ENCODE measurements at regions not wholly inside any gene's neighbourhood (a gene's known extent, or its start where the extent isn't known, plus 50 kb on each side); places are given as distances from the start of the nearest gene placed in this dataset.

GRCh38 chr5:158590746-158591300 is 508.9 kb downstream of the EBF1 start:
- Mint-ChIP-seq H3K36me3 (ENCODE audit: low read depth) (no peaks in the 10 kb centered on the region), H3K9me3 (no peaks in the 10 kb centered on the region), H3K27ac (peak overlapping the region; percentile 93), H3K4me1 (peaks cover 30% of the 10 kb centered on the region), H3K4me3 (no peak overlapping the region), H3K27me3 (ENCODE audit: insufficient read depth) (no peaks in the 10 kb centered on the region)
- Histone ChIP-seq H3K4me1 (ENCODE audit: control insufficient read depth, insufficient read depth, low read length) (peaks cover 12% of the 10 kb centered on the region), H3K9ac (ENCODE audit: extremely low read depth, low read length, poor library complexity, severe bottlenecking) (no peak overlapping the region), H3K9me3 (ENCODE audit: control insufficient read depth, low read length) (peaks cover 1% of the 10 kb centered on the region), H3K27me3 (ENCODE audit: control insufficient read depth, insufficient read depth, low read length, poor library complexity, severe bottlenecking) (no peaks in the 10 kb centered on the region), H3K36me3 (ENCODE audit: control insufficient read depth, insufficient read depth, low read length) (no peaks in the 10 kb centered on the region), H3K27ac (ENCODE audit: low read depth, low read length) (no peak overlapping the region), H3K4me3 (ENCODE audit: low read length) (no peak overlapping the region)
- peak; percentile 67 for DNase-seq
- WGBS, 2 experiments (ENCODE audit: insufficient coverage in 1 of 2, insufficient read length in 1 of 2): 90 to 95% methylated on average over 2 of the region's 2 CpGs
- TF ChIP-seq CTCF (conservative IDR thresholded peaks at IDR 0.05): no peak

- Histone ChIP-seq H3K27me3 (ENCODE audit: control insufficient read depth, insufficient read depth, low read length, poor library complexity, severe bottlenecking) (no peaks in the 10 kb centered on the region), H3K27ac (ENCODE audit: low read depth, low read length) (no peak overlapping the region), H3K9ac (ENCODE audit: extremely low read depth, low read length, poor library complexity, severe bottlenecking) (no peak overlapping the region), H3K9me3 (ENCODE audit: control insufficient read depth, low read length) (peaks cover 10% of the 10 kb centered on the region), H3K4me1 (ENCODE audit: control insufficient read depth, insufficient read depth, low read length) (peaks cover 12% of the 10 kb centered on the region), H3K36me3 (ENCODE audit: control insufficient read depth, insufficient read depth, low read length) (no peaks in the 10 kb centered on the region), H3K4me3 (ENCODE audit: low read length) (no peak overlapping the region)
- peaks cover 30% of the 10 kb centered on the region for H3K4me1 Mint-ChIP-seq
- no peaks in the 10 kb centered on the region for H3K36me3 Mint-ChIP-seq (ENCODE audit: low read depth)
- no peak for DNase-seq
- TF ChIP-seq CTCF (conservative IDR thresholded peaks at IDR 0.05): no peak
- peaks cover 8% of the 10 kb centered on the region for H3K9me3 Mint-ChIP-seq
- peak overlapping the region; percentile 10 for H3K27ac Mint-ChIP-seq
- H3K4me3 Mint-ChIP-seq: no peak overlapping the region
- WGBS, 2 experiments (ENCODE audit: insufficient coverage in 1 of 2, insufficient read length in 1 of 2): 88% methylated on average over 2 of the region's 3 CpGs; no CpG with 5 or more reads in 1 of the 2 experiments
- no peaks in the 10 kb centered on the region for H3K27me3 Mint-ChIP-seq (ENCODE audit: insufficient read depth)
These were observed 509.8 kb downstream of the EBF1 start for GRCh38 chr5:158589939-158590338.

GRCh38 chr5:158588617-158589016 is 511.1 kb downstream of the EBF1 start:
- no peak overlapping the region for H3K9ac ChIP-seq (ENCODE audit: extremely low read depth, low read length, poor library complexity, severe bottlenecking)
- H3K9me3 ChIP-seq (ENCODE audit: control insufficient read depth, low read length): peaks cover 20% of the 10 kb centered on the region
- H3K4me3 ChIP-seq (ENCODE audit: low read length): no peak overlapping the region
- H3K4me3 Mint-ChIP-seq: no peak overlapping the region
- no peaks in the 10 kb centered on the region for H3K36me3 ChIP-seq (ENCODE audit: control insufficient read depth, insufficient read depth, low read length)
- no peak overlapping the region for H3K27ac Mint-ChIP-seq
- H3K36me3 Mint-ChIP-seq (ENCODE audit: low read depth): no peaks in the 10 kb centered on the region
- 90% methylated on average over 1 of the region's 1 CpG; no CpG with 5 or more reads in 1 of the 2 experiments for WGBS, 2 experiments (ENCODE audit: insufficient coverage in 1 of 2, insufficient read length in 1 of 2)
- H3K9me3 Mint-ChIP-seq: peaks cover 17% of the 10 kb centered on the region
- H3K27ac ChIP-seq (ENCODE audit: low read depth, low read length): no peak overlapping the region
- no peak for DNase-seq
- TF ChIP-seq CTCF (conservative IDR thresholded peaks at IDR 0.05): no peak
- H3K4me1 Mint-ChIP-seq: peaks cover 30% of the 10 kb centered on the region
- no peaks in the 10 kb centered on the region for H3K27me3 ChIP-seq (ENCODE audit: control insufficient read depth, insufficient read depth, low read length, poor library complexity, severe bottlenecking)
- peaks cover 12% of the 10 kb centered on the region for H3K4me1 ChIP-seq (ENCODE audit: control insufficient read depth, insufficient read depth, low read length)
- no peaks in the 10 kb centered on the region for H3K27me3 Mint-ChIP-seq (ENCODE audit: insufficient read depth)

All from endodermal cell (in vitro differentiated cells).